Panc1 (cell line): ENCODE measurements at regions not wholly inside any gene's neighbourhood (a gene's known extent, or its start where the extent isn't known, plus 50 kb on each side); places are given as distances from the start of the nearest gene placed in this dataset.

Experiments used
- POLR2AphosphoS5 ChIP-seq: IDR thresholded peaks from 2 replicates; pipeline ENCODE4 v1.6.1; 2012; ENCODE audit warnings: mild to moderate bottlenecking, low read depth, low read length, moderate library complexity
- TCF7L2 ChIP-seq: IDR thresholded peaks from 2 replicates; pipeline ENCODE4 v1.6.1; 2011; ENCODE audit warnings: mild to moderate bottlenecking, low read depth, low read length, inconsistent platforms
- TF ChIP-seq, protein P1 (sequence below), 2 experiments: IDR thresholded peaks; 2 replicates each; pipeline ENCODE4 v1.6.1; 2011 to 2012; ENCODE audit warnings: low read depth in 2 of 2, control low read depth in 1 of 2, low read length in 1 of 2, mild to moderate bottlenecking in 1 of 2, moderate library complexity in 1 of 2; ENCODE audit not compliant: insufficient read depth in 1 of 2
- TF ChIP-seq, protein P2 (sequence below): fragments of 450-650 bp; IDR thresholded peaks from 2 replicates; pipeline ENCODE4 v1.5.1; 2017; ENCODE audit warnings: mild to moderate bottlenecking

DNA sequence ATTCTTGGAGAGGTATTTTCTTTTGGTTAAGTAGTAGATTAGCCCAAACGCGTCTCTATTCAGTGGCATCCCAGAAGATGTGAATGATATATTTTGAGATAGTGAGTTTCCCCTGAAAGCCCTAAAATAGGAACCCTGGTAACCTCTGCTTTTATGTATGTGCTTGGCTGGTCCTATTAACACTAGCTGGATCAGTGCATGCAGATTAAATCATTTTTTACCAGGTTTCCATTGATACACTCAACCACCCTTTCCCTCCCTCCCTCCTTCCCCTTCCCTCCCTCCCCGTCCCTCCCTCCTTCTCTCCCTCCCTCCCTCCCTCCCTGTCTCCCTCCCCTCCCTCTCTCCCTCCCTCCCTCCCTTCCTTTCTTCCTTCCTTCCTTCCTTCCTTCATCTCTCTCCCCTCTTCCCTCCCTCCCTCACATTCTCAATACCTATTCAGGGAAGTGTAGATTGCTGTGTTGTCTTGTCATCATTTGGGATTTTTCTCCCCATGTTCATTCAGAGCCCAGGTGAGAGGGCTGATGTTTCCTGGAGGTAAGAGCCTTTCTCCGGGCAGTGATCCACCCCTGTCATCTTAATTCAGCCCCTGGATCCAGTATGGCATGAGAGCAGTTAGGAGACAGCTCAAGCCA is 406.8 kb downstream of the PRDM2 start:
- TF ChIP-seq, protein P1, sequence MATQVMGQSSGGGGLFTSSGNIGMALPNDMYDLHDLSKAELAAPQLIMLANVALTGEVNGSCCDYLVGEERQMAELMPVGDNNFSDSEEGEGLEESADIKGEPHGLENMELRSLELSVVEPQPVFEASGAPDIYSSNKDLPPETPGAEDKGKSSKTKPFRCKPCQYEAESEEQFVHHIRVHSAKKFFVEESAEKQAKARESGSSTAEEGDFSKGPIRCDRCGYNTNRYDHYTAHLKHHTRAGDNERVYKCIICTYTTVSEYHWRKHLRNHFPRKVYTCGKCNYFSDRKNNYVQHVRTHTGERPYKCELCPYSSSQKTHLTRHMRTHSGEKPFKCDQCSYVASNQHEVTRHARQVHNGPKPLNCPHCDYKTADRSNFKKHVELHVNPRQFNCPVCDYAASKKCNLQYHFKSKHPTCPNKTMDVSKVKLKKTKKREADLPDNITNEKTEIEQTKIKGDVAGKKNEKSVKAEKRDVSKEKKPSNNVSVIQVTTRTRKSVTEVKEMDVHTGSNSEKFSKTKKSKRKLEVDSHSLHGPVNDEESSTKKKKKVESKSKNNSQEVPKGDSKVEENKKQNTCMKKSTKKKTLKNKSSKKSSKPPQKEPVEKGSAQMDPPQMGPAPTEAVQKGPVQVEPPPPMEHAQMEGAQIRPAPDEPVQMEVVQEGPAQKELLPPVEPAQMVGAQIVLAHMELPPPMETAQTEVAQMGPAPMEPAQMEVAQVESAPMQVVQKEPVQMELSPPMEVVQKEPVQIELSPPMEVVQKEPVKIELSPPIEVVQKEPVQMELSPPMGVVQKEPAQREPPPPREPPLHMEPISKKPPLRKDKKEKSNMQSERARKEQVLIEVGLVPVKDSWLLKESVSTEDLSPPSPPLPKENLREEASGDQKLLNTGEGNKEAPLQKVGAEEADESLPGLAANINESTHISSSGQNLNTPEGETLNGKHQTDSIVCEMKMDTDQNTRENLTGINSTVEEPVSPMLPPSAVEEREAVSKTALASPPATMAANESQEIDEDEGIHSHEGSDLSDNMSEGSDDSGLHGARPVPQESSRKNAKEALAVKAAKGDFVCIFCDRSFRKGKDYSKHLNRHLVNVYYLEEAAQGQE (IDR thresholded peaks at IDR 0.05; ENCODE audit: insufficient read depth in 1 of 2, low read depth in 2 of 2, low read length in 1 of 2): no peak
- TF ChIP-seq, protein P2, sequence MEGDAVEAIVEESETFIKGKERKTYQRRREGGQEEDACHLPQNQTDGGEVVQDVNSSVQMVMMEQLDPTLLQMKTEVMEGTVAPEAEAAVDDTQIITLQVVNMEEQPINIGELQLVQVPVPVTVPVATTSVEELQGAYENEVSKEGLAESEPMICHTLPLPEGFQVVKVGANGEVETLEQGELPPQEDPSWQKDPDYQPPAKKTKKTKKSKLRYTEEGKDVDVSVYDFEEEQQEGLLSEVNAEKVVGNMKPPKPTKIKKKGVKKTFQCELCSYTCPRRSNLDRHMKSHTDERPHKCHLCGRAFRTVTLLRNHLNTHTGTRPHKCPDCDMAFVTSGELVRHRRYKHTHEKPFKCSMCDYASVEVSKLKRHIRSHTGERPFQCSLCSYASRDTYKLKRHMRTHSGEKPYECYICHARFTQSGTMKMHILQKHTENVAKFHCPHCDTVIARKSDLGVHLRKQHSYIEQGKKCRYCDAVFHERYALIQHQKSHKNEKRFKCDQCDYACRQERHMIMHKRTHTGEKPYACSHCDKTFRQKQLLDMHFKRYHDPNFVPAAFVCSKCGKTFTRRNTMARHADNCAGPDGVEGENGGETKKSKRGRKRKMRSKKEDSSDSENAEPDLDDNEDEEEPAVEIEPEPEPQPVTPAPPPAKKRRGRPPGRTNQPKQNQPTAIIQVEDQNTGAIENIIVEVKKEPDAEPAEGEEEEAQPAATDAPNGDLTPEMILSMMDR: no peak
- TF ChIP-seq TCF7L2 (no peak), POLR2AphosphoS5 (no peak)
